ENCODE measurements at regions not wholly inside any gene's neighbourhood (a gene's known extent, or its start where the extent isn't known, plus 50 kb on each side); places are given as distances from the start of the nearest gene placed in this dataset.

GRCh38 chr12:38124247-38125012 lies 192.1 kb upstream of the ALG10B start:
- TF ChIP-seq CTCF (IDR thresholded peaks at IDR 0.05; ENCODE audit: poor library complexity) (no peak), EZH2 (IDR thresholded peaks at IDR 0.05; ENCODE audit: borderline replicate concordance) (no peak)
